CD4-positive, alpha-beta T cell treated with Interleukin-4 for 1 hour (primary cell): ENCODE measurements at regions not wholly inside any gene's neighbourhood (a gene's known extent, or its start where the extent isn't known, plus 50 kb on each side); places are given as distances from the start of the nearest gene placed in this dataset.
"Not testable (repeated sequence)": the region's sequence is repeated elsewhere in the genome, so short reads cannot be mapped to it uniquely, and the experiment has no call there.

Experiments used
- DNase-seq, 2 donors: peaks; one replicate each; pipeline ENCODE4 v3.0.0-alpha.2; 2020 to 2022

GRCh38 chr4:23504083-23504482 is 385.8 kb downstream of the PPARGC1A start:
- DNase-seq, result no peak

- no peak for DNase-seq
Measured at GRCh38 chr4:23500894-23501449, 388.9 kb downstream of the PPARGC1A start.

- DNase-seq, result no peak
Measured at GRCh38 chr4:23485801-23486200, 404.0 kb downstream of the PPARGC1A start.

- DNase-seq, result no peak
Measured at GRCh38 chr4:23484689-23485088, 405.2 kb downstream of the PPARGC1A start.

- no peak for DNase-seq
Measured at GRCh38 chr4:23483320-23483960, 406.4 kb downstream of the PPARGC1A start.

GRCh38 chr4:23481566-23481965 is 408.3 kb downstream of the PPARGC1A start:
- no peak for DNase-seq

GRCh38 chr4:23477905-23478304 is 411.9 kb downstream of the PPARGC1A start:
- DNase-seq, result no peak

GRCh38 chr4:23476515-23477090 is 413.2 kb downstream of the PPARGC1A start:
- no peak for DNase-seq

- no peak for DNase-seq
Measured at GRCh38 chr4:23463071-23463470, 426.8 kb downstream of the PPARGC1A start.

- DNase-seq, result no peak
Measured at GRCh38 chr4:23458054-23458453, 431.8 kb downstream of the PPARGC1A start.

- no peak for DNase-seq
Measured at GRCh38 chr4:23456864-23457263, 433.0 kb downstream of the PPARGC1A start.

GRCh38 chr4:23455456-23456158 is 434.2 kb downstream of the PPARGC1A start:
- DNase-seq, result no peak

GRCh38 chr4:23441530-23442069 is 448.2 kb downstream of the PPARGC1A start:
- DNase-seq, result no peak

GRCh38 chr4:23438764-23439163 is 451.1 kb downstream of the PPARGC1A start:
- DNase-seq, result no peak

- DNase-seq, result no peak
Measured at GRCh38 chr4:23429497-23429896, 460.4 kb downstream of the PPARGC1A start.

GRCh38 chr4:23425570-23425969 is 464.3 kb downstream of the PPARGC1A start:
- DNase-seq, result no peak

GRCh38 chr4:23423540-23423939 is 466.3 kb downstream of the PPARGC1A start:
- DNase-seq, result no peak

GRCh38 chr4:23422878-23423277 is 467.0 kb downstream of the PPARGC1A start:
- no peak for DNase-seq

- DNase-seq, result no peak
Measured at GRCh38 chr4:23413631-23414030, 476.2 kb downstream of the PPARGC1A start.

GRCh38 chr4:23412701-23413100 is 477.1 kb downstream of the PPARGC1A start:
- no peak for DNase-seq

- not testable (repeated sequence) for DNase-seq
Measured at GRCh38 chr4:23408913-23409312, 480.9 kb downstream of the PPARGC1A start.

GRCh38 chr4:23401572-23401971 is 488.3 kb downstream of the PPARGC1A start:
- no peak for DNase-seq

- DNase-seq, result no peak
Measured at GRCh38 chr4:23392860-23393458, 496.9 kb downstream of the PPARGC1A start.
